Keratinocyte (primary cell): ENCODE measurements at regions not wholly inside any gene's neighbourhood (a gene's known extent, or its start where the extent isn't known, plus 50 kb on each side); places are given as distances from the start of the nearest gene placed in this dataset.

Source experiments
- CTCF ChIP-seq, 3 experiments: IDR thresholded peaks in 1 of 3; conservative IDR thresholded peaks in 1 of 3; optimal IDR thresholded peaks in 1 of 3; 2 replicates in 2 of 3; 3 replicates in 1 of 3; pipeline versions ENCODE3 to v1.5.1; 2011; ENCODE audit warnings: low read length in 3 of 3, mild to moderate bottlenecking in 3 of 3, moderate library complexity in 2 of 3, control low read depth in 1 of 3, inconsistent platforms in 1 of 3; ENCODE audit not compliant: insufficient read depth in 2 of 3; ENCODE audit errors: extremely low read depth in 1 of 3
- EZH2 ChIP-seq: IDR thresholded peaks from one replicate; pipeline ENCODE4 v1.6.1; 2012; ENCODE audit warnings: inconsistent platforms, mild to moderate bottlenecking, low read length, moderate library complexity

GRCh38 chr2:242046206-242046826 is 176.8 kb downstream of the RTP5 start:
- no peak for TF ChIP-seq CTCF (optimal IDR thresholded peaks at IDR 0.05 in 1 of 3, IDR thresholded peaks at IDR 0.05 in 1 of 3, conservative IDR thresholded peaks at IDR 0.05 in 1 of 3; ENCODE audit: extremely low read depth in 1 of 3, insufficient read depth in 2 of 3, low read length in 3 of 3)
- TF ChIP-seq EZH2 = no peak
